Sigmoid colon (tissue), 4 donors: ENCODE measurements at regions not wholly inside any gene's neighbourhood (a gene's known extent, or its start where the extent isn't known, plus 50 kb on each side); places are given as distances from the start of the nearest gene placed in this dataset.

ENCODE experiments used
- CTCF ChIP-seq, 4 experiments: fragments of 450-650 bp in 3 of 4; fragments of 200-600 bp in 1 of 4; IDR thresholded peaks; one replicate each; pipeline ENCODE4 v1.5.1; 2016 to 2019; ENCODE audit warnings: antibody characterized with exemption in 4 of 4, mild to moderate bottlenecking in 3 of 4, moderate library complexity in 2 of 4
- EP300 ChIP-seq, 4 donors: sonication (generic); formaldehyde crosslinking; IDR thresholded peaks; one replicate each; pipeline ENCODE4 v1.6.1; 2017; ENCODE audit warnings: antibody characterized with exemption in 4 of 4
- POLR2AphosphoS5 ChIP-seq, 4 donors: sonication (generic); formaldehyde crosslinking; IDR thresholded peaks; one replicate each; pipeline ENCODE4 v1.6.1; 2017; ENCODE audit warnings: antibody characterized with exemption in 4 of 4

- no peak for TF ChIP-seq CTCF (IDR thresholded peaks at IDR 0.05)
- TF ChIP-seq EP300 (IDR thresholded peaks at IDR 0.05): no peak
- TF ChIP-seq POLR2AphosphoS5 (IDR thresholded peaks at IDR 0.05): no peak
Measured at GRCh38 chr1:106458866-106459265, 597.6 kb upstream of the PRMT6 start.
